HepG2 (cell line): ENCODE measurements at regions not wholly inside any gene's neighbourhood (a gene's known extent, or its start where the extent isn't known, plus 50 kb on each side); places are given as distances from the start of the nearest gene placed in this dataset.
A peak's percentile ranks its signal among the peaks of the same experiment; 100 is the strongest.

Experiments used
- ATAC-seq: fragments of 200-7000 bp; cut with Tn5 transposase; 3 replicates; pipeline ENCODE4 v1.9.1; 2020; ENCODE audit warnings: mild to moderate bottlenecking, moderate library complexity
- BruUV-seq: library from RNA; stranded (reverse); fragments of 400-500 nt; replicated peaks from 2 replicates; lab custom pipeline; 2021; lab: Mats Ljungman, UMichigan
- CTCF ChIA-PET: fragments of 300-600 bp; formaldehyde crosslinking; extraction: SDS; loops from one replicate; lab custom pipeline; 2021; ENCODE audit warnings: low total read pairs, inconsistent platforms, low intra/inter-chr PET ratio; lab: Yijun Ruan, JAX
- POLR2A ChIA-PET: fragments of 350-600 bp; sonication (Branson Sonifier 250); formaldehyde crosslinking; loops from one replicate; lab custom pipeline; 2020; ENCODE audit warnings: antibody characterized with exemption, inconsistent platforms; lab: Yijun Ruan, JAX
- DNase-seq: peaks from one replicate; pipeline ENCODE4 v3.0.0-alpha.2; 2015; ENCODE audit warnings: low spot score
- FAIRE-seq: peaks from 3 replicates; lab custom pipeline; 2011; peaks lifted over from hg19 to GRCh38; lab: Jason Lieb, UNC
- H2AFZ ChIP-seq: one replicate; pipeline ENCODE4 v1.6.1; 2011; ENCODE audit warnings: low read length, inconsistent platforms
- H3K27ac ChIP-seq: fragments of 300-600 bp; 3 replicates; pipeline ENCODE4 v1.8.0; 2011; ENCODE audit warnings: mixed run types, mild to moderate bottlenecking, mixed read lengths, low read length, inconsistent platforms; ENCODE audit not compliant: insufficient read depth; ENCODE audit errors: extremely low read length
- H3K27me3 ChIP-seq, 2 experiments: fragments of 200-600 bp in 1 of 2; 2 replicates in 1 of 2; 3 replicates in 1 of 2; pipeline versions ENCODE4 v1.6.0 to v1.8.0; 2011; ENCODE audit warnings: low read length in 2 of 2, mild to moderate bottlenecking in 2 of 2, moderate library complexity in 2 of 2, inconsistent platforms in 1 of 2; ENCODE audit not compliant: insufficient read depth in 2 of 2, control insufficient read depth in 1 of 2
- H3K36me3 ChIP-seq, 2 experiments: fragments of 200-600 bp in 1 of 2; replicated peaks in 1 of 2; 2 replicates in 1 of 2; 3 replicates in 1 of 2; pipeline versions ENCODE4 v1.5.1 to v1.8.0; 2011; ENCODE audit warnings: low read length in 2 of 2, inconsistent platforms in 1 of 2; ENCODE audit not compliant: insufficient read depth in 2 of 2, control insufficient read depth in 1 of 2
- H3K4me1 ChIP-seq: 2 replicates; pipeline ENCODE4 v1.5.1; 2012; ENCODE audit warnings: low read length, inconsistent platforms; ENCODE audit not compliant: insufficient read depth
- H3K4me2 ChIP-seq: 2 replicates; pipeline ENCODE4 v1.6.0; 2011; ENCODE audit warnings: low read depth, low read length, inconsistent platforms
- H3K4me3 ChIP-seq, 3 experiments: fragments of 200-600 bp in 1 of 3; sonication (generic), shearing (Covaris generic) in 1 of 3; replicated peaks in 1 of 3; 2 replicates each; pipeline ENCODE4 v1.5.1; 2011 to 2016; ENCODE audit warnings: low read length in 3 of 3, inconsistent platforms in 2 of 3, low read depth in 2 of 3, mild to moderate bottlenecking in 2 of 3, control low read depth in 1 of 3, mixed read lengths in 1 of 3; ENCODE audit not compliant: insufficient read depth in 1 of 3
- H3K79me2 ChIP-seq: one replicate; pipeline ENCODE4 v1.6.1; 2011; ENCODE audit warnings: low read length, inconsistent platforms; ENCODE audit not compliant: insufficient read depth
- H3K9ac ChIP-seq: 2 replicates; pipeline ENCODE4 v1.6.0; 2011; ENCODE audit warnings: mild to moderate bottlenecking, low read depth, low read length, inconsistent platforms; ENCODE audit not compliant: insufficient read depth
- H3K9me3 ChIP-seq: 2 replicates; pipeline ENCODE4 v1.5.1; 2012; ENCODE audit warnings: mild to moderate bottlenecking, low read length
- H4K20me1 ChIP-seq: 2 replicates; pipeline ENCODE4 v1.6.0; 2011; ENCODE audit warnings: inconsistent platforms, mild to moderate bottlenecking, low read length, moderate library complexity; ENCODE audit not compliant: insufficient read depth
- CEBPG ChIP-seq: IDR thresholded peaks from 2 replicates; pipeline ENCODE4 v1.6.1; 2016
- MAFF ChIP-seq: IDR thresholded peaks from 2 replicates; pipeline ENCODE4 v1.6.1; 2011; ENCODE audit warnings: low read depth, low read length, improper control_type of control experiment
- MAFK ChIP-seq, 2 experiments: IDR thresholded peaks in 1 of 2; conservative IDR thresholded peaks in 1 of 2; 2 replicates each; pipeline ENCODE4 v1.6.1; 2011; ENCODE audit warnings: improper control_type of control experiment in 2 of 2, low read length in 2 of 2
- SMC3 ChIP-seq: IDR thresholded peaks from 2 replicates; pipeline ENCODE4 v1.6.1; 2011; ENCODE audit warnings: low read length, improper control_type of control experiment
- WGBS: methylation state at CpG from one replicate; pipeline ENCODE4 v1.1.6; 2017; ENCODE audit warnings: low lambda C conversion rate; 5-methylcytosine and 5-hydroxymethylcytosine counted together
- in situ Hi-C: cut with HindIII; loops from 2 replicates; pipeline ENCODE4 v1.10.0; 2017; ENCODE audit warnings: low pct_unique_long_range_greater_than_20kb; ENCODE audit not compliant: extremely low pct_ligation_motif_present
- intact Hi-C: fragments of 100-400 bp; cut with micrococcal nuclease; formaldehyde crosslinking; loops from one replicate; pipeline ENCODE4 v1.10.0; 2022; ENCODE audit not compliant: unreplicated experiment
- TF ChIP-seq, protein P1 (sequence below): sonication (generic); formaldehyde crosslinking; IDR thresholded peaks from 2 replicates; pipeline ENCODE4 v1.8.1; 2022; ENCODE audit warnings: low read depth, mild to moderate bottlenecking, missing genetic modification reagents
- TF ChIP-seq, protein P2 (sequence below): sonication (generic); formaldehyde crosslinking; IDR thresholded peaks from 2 replicates; pipeline ENCODE4 v1.5.0; 2020; ENCODE audit warnings: missing genetic modification reagents

DNA sequence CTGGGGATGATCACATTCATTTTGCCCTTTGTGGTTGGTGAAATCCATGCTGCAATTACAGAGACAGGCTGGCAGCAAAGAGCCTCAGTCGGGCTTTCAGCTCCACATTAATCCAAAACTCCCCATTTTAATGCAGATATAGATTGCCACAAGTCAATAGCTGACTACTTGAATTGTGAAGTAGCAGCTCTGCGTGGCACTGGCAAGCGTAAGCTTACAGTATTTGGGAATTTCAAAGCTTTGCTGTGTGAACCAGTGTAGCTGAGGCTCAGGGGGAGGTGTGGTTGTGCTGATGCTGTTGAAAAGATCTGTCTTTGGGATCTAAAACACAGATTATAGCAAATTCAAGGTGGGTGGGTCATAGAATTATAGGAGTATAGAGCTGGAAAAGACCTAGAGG lies 290.3 kb upstream of the ONECUT1 start (continued):
- TF ChIP-seq, protein P1, sequence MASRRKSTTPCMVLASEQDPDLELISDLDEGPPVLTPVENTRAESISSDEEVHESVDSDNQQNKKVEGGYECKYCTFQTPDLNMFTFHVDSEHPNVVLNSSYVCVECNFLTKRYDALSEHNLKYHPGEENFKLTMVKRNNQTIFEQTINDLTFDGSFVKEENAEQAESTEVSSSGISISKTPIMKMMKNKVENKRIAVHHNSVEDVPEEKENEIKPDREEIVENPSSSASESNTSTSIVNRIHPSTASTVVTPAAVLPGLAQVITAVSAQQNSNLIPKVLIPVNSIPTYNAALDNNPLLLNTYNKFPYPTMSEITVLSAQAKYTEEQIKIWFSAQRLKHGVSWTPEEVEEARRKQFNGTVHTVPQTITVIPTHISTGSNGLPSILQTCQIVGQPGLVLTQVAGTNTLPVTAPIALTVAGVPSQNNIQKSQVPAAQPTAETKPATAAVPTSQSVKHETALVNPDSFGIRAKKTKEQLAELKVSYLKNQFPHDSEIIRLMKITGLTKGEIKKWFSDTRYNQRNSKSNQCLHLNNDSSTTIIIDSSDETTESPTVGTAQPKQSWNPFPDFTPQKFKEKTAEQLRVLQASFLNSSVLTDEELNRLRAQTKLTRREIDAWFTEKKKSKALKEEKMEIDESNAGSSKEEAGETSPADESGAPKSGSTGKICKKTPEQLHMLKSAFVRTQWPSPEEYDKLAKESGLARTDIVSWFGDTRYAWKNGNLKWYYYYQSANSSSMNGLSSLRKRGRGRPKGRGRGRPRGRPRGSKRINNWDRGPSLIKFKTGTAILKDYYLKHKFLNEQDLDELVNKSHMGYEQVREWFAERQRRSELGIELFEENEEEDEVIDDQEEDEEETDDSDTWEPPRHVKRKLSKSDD (CRISPR knock-in tag), result no peak
- TF ChIP-seq, protein P2, sequence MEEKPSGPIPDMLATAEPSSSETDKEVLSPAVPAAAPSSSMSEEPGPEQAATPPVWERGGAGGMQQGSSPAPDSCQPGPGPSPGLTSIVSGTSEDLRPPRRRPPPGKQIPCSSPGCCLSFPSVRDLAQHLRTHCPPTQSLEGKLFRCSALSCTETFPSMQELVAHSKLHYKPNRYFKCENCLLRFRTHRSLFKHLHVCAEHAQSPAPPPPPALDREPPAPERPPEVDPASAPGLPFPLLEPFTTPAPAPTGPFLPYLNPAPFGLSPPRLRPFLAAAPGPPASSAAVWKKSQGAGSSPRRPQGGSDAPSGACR (CRISPR knock-in tag), result no peak
- no peak for TF ChIP-seq CEBPG

DNA sequence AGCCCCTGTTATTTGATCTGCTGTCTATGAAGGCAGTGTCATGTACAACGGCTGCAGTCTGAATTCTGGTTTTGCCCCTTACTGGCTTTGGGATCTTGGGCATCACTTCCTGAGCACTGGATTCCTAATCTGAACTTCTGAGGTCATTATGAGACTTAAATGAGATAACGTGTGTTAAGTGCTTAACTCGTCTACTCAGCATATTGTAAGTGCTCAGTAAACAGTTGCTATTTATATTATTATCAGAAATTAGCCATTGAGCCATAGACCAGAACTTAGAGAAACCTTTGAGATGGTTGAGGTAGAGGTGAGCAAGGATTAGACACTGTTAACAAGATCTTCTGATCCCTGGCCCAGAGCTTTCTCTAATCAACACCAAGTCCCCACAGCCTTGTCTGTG lies 284.1 kb upstream of the ONECUT1 start:
- no peak overlapping the region for H3K4me3 ChIP-seq
- DNase-seq (no peak), ATAC-seq (no peak), FAIRE-seq (no peak)
- no peaks in the 10 kb centered on the region for H3K27me3 ChIP-seq
- H3K4me2 ChIP-seq, result no peak overlapping the region
- H3K9me3 ChIP-seq, result no peaks in the 10 kb centered on the region
- intact Hi-C loops, result no loop called here
- in situ Hi-C loops, result no loop called here
- H3K9ac ChIP-seq, result no peak overlapping the region
- 0% methylated on average over 3 of the region's 3 CpGs for WGBS
- ChIA-PET POLR2A (no interaction called here), CTCF (no interaction called here)
- BruUV-seq, result no TSS peak
- no peaks in the 10 kb centered on the region for H4K20me1 ChIP-seq
- no peaks in the 10 kb centered on the region for H3K36me3 ChIP-seq
- no peak overlapping the region for H3K27ac ChIP-seq
- H3K4me1 ChIP-seq, result no peaks in the 10 kb centered on the region
- no peak overlapping the region for H2AFZ ChIP-seq
- no peaks in the 10 kb centered on the region for H3K79me2 ChIP-seq
- peak; percentile 45 to 66 for TF ChIP-seq MAFK (conservative IDR thresholded peaks at IDR 0.05 in 1 of 2, IDR thresholded peaks at IDR 0.05 in 1 of 2; ENCODE audit: low read length in 2 of 2)
- TF ChIP-seq SMC3, result no peak
- TF ChIP-seq MAFF, result peak; percentile 23; the same call in 1 of the 2 replicates
